ENCODE measurements at regions not wholly inside any gene's neighbourhood (a gene's known extent, or its start where the extent isn't known, plus 50 kb on each side); places are given as distances from the start of the nearest gene placed in this dataset.

- WGBS, 2 donors, result 79 to 89% methylated on average over 4 of the region's 4 CpGs
- Histone ChIP-seq H3K27me3 (no peaks in the 10 kb centered on the region), H3K27ac (no peak overlapping the region)
These were observed 497.5 kb upstream of the IGFBP7 start for GRCh38 chr4:57607566-57608180.

GRCh38 chr4:57605376-57605775 is 495.2 kb upstream of the IGFBP7 start:
- Histone ChIP-seq H3K4me3 (no peak overlapping the region), H3K27ac (no peak overlapping the region), H3K36me3 (no peaks in the 10 kb centered on the region), H3K9me3 (no peaks in the 10 kb centered on the region), H3K27me3 (no peaks in the 10 kb centered on the region), H3K4me1 (no peaks in the 10 kb centered on the region)
- no peak for DNase-seq (ENCODE audit: low spot score in 2 of 2)
- no peak for TF ChIP-seq CTCF (IDR thresholded peaks at IDR 0.05)
- TF ChIP-seq POLR2A (IDR thresholded peaks at IDR 0.05), result no peak
- TF ChIP-seq EP300 (IDR thresholded peaks at IDR 0.05), result no peak
- 82 to 92% methylated on average over 3 of the region's 3 CpGs for WGBS, 2 donors

More at GRCh38 chr4:57607566-57608180, 497.5 kb upstream of the IGFBP7 start:
- no peaks in the 10 kb centered on the region for H3K36me3 ChIP-seq
- no peaks in the 10 kb centered on the region for H3K9me3 ChIP-seq
- no peak overlapping the region for H3K4me3 ChIP-seq
- no peak for TF ChIP-seq CTCF (IDR thresholded peaks at IDR 0.05)
- no peak for TF ChIP-seq EP300 (IDR thresholded peaks at IDR 0.05)
- no peak for TF ChIP-seq POLR2A (IDR thresholded peaks at IDR 0.05)
- H3K4me1 ChIP-seq, result no peaks in the 10 kb centered on the region
- no peak for DNase-seq (ENCODE audit: low spot score in 2 of 2)

- Histone ChIP-seq H3K9me3 (no peaks in the 10 kb centered on the region), H3K4me3 (no peak overlapping the region), H3K36me3 (no peaks in the 10 kb centered on the region), H3K27ac (no peak overlapping the region), H3K27me3 (no peaks in the 10 kb centered on the region), H3K4me1 (no peaks in the 10 kb centered on the region)
- no peak for DNase-seq (ENCODE audit: low spot score in 2 of 2)
- TF ChIP-seq CTCF (IDR thresholded peaks at IDR 0.05), result no peak
- TF ChIP-seq POLR2A (IDR thresholded peaks at IDR 0.05), result no peak
- TF ChIP-seq EP300 (IDR thresholded peaks at IDR 0.05), result no peak
- WGBS, 2 donors, result 97 to 100% methylated on average over 1 of the region's 1 CpG
These were observed 492.0 kb upstream of the IGFBP7 start for GRCh38 chr4:57602141-57602540.

GRCh38 chr4:57591073-57591472 is 480.9 kb upstream of the IGFBP7 start:
- H3K27me3 ChIP-seq, result no peaks in the 10 kb centered on the region
- no peaks in the 10 kb centered on the region for H3K36me3 ChIP-seq
- H3K4me3 ChIP-seq, result no peak overlapping the region
- H3K27ac ChIP-seq, result no peak overlapping the region
- H3K9me3 ChIP-seq, result peaks cover 0 to 6% (median 0%) of the 10 kb centered on the region in 4 donors
- WGBS, 2 donors, result 58 to 74% methylated on average over 4 of the region's 4 CpGs
- no peak for DNase-seq (ENCODE audit: low spot score in 2 of 2)
- no peak for TF ChIP-seq EP300 (IDR thresholded peaks at IDR 0.05)
- no peak for TF ChIP-seq CTCF (IDR thresholded peaks at IDR 0.05)
- no peak for TF ChIP-seq POLR2A (IDR thresholded peaks at IDR 0.05)
- no peaks in the 10 kb centered on the region for H3K4me1 ChIP-seq

- Histone ChIP-seq H3K9me3 (peaks cover 0 to 6% (median 0%) of the 10 kb centered on the region in 4 donors), H3K27ac (no peak overlapping the region), H3K36me3 (no peaks in the 10 kb centered on the region), H3K27me3 (no peaks in the 10 kb centered on the region), H3K4me3 (no peak overlapping the region), H3K4me1 (no peaks in the 10 kb centered on the region)
- no peak for TF ChIP-seq POLR2A (IDR thresholded peaks at IDR 0.05)
- TF ChIP-seq EP300 (IDR thresholded peaks at IDR 0.05), result no peak
- no peak for TF ChIP-seq CTCF (IDR thresholded peaks at IDR 0.05)
- DNase-seq (ENCODE audit: low spot score in 2 of 2), result no peak
These were observed 478.4 kb upstream of the IGFBP7 start for GRCh38 chr4:57588557-57588956.
